H1 (cell line): ENCODE measurements at regions not wholly inside any gene's neighbourhood (a gene's known extent, or its start where the extent isn't known, plus 50 kb on each side); places are given as distances from the start of the nearest gene placed in this dataset.

ENCODE experiments used
- CBX8 ChIP-seq: fragments of 300-800, 300-1000 bp; sonication (generic); IDR thresholded peaks from 2 replicates; pipeline ENCODE4 v1.7.1; 2016; ENCODE audit warnings: low read depth, low read length, borderline replicate concordance
- NRF1 ChIP-seq: IDR thresholded peaks from 2 replicates; pipeline ENCODE4 v1.6.1; 2011; ENCODE audit warnings: mild to moderate bottlenecking, low read depth, low read length, improper control_type of control experiment

GRCh38 chr1:194104247-194104844 is 917.9 kb upstream of the B3GALT2 start (continued):
- TF ChIP-seq CBX8: no peak
- no peak for TF ChIP-seq NRF1
